Keratinocyte (primary cell): ENCODE measurements at regions not wholly inside any gene's neighbourhood (a gene's known extent, or its start where the extent isn't known, plus 50 kb on each side); places are given as distances from the start of the nearest gene placed in this dataset.

Source experiments
- DNase-seq: peaks from one replicate; pipeline ENCODE4 v3.0.0-alpha.2; 2011; ENCODE audit warnings: low read depth, missing footprints, low spot score
- FAIRE-seq: peaks from 2 replicates; lab custom pipeline; 2011; peaks lifted over from hg19 to GRCh38; lab: Jason Lieb, UNC
- H2AFZ ChIP-seq: 2 replicates; pipeline ENCODE4 v1.6.0; 2012; ENCODE audit warnings: low read length, control low read depth, inconsistent platforms; ENCODE audit not compliant: control insufficient read depth
- H3K27ac ChIP-seq: 2 replicates; pipeline ENCODE4 v1.5.1; 2011; ENCODE audit warnings: low read length; ENCODE audit not compliant: control insufficient read depth, insufficient read depth
- H3K27me3 ChIP-seq: 3 replicates; pipeline ENCODE4 v1.6.0; 2011; ENCODE audit warnings: low read length; ENCODE audit not compliant: control insufficient read depth, insufficient read depth; ENCODE audit errors: extremely low read depth
- H3K36me3 ChIP-seq, 2 experiments: 2 replicates in 1 of 2; 3 replicates in 1 of 2; pipeline ENCODE4 v1.5.1; 2011; ENCODE audit warnings: low read length in 2 of 2, mild to moderate bottlenecking in 1 of 2; ENCODE audit not compliant: control insufficient read depth in 2 of 2, insufficient read depth in 2 of 2; ENCODE audit errors: extremely low read depth in 1 of 2
- H3K4me1 ChIP-seq: 3 replicates; pipeline ENCODE4 v1.5.1; 2011; ENCODE audit warnings: low read length; ENCODE audit not compliant: control insufficient read depth, insufficient read depth; ENCODE audit errors: extremely low read depth
- H3K4me2 ChIP-seq: 3 replicates; pipeline ENCODE4 v1.6.0; 2011; ENCODE audit warnings: low read depth, low read length; ENCODE audit not compliant: control insufficient read depth, insufficient read depth; ENCODE audit errors: extremely low read depth
- H3K4me3 ChIP-seq, 3 experiments: fragments of 200-600 bp in 1 of 3; sonication (generic) in 1 of 3; 2 replicates in 2 of 3; 3 replicates in 1 of 3; pipeline ENCODE4 v1.5.1; 2011 to 2016; ENCODE audit warnings: low read length in 3 of 3, mild to moderate bottlenecking in 3 of 3, control low read depth in 2 of 3, inconsistent platforms in 1 of 3, low read depth in 1 of 3, mixed read lengths in 1 of 3, mixed run types in 1 of 3, moderate library complexity in 1 of 3; ENCODE audit not compliant: control insufficient read depth in 2 of 3, insufficient read depth in 2 of 3; ENCODE audit errors: extremely low read depth in 1 of 3
- H3K79me2 ChIP-seq: 2 replicates; pipeline ENCODE4 v1.6.0; 2012; ENCODE audit warnings: low read length; ENCODE audit not compliant: control insufficient read depth, insufficient read depth
- H3K9ac ChIP-seq: 3 replicates; pipeline ENCODE4 v1.6.0; 2011; ENCODE audit warnings: low read length; ENCODE audit not compliant: control insufficient read depth, insufficient read depth; ENCODE audit errors: extremely low read depth
- H3K9me1 ChIP-seq: 3 replicates; pipeline ENCODE4 v1.6.0; 2011; ENCODE audit warnings: low read length; ENCODE audit not compliant: control insufficient read depth, insufficient read depth; ENCODE audit errors: extremely low read depth
- H3K9me3 ChIP-seq: 2 replicates; pipeline ENCODE4 v1.5.1; 2012; ENCODE audit warnings: low read depth, low read length; ENCODE audit not compliant: control insufficient read depth
- H4K20me1 ChIP-seq: 3 replicates; pipeline ENCODE4 v1.6.0; 2011; ENCODE audit warnings: low read length; ENCODE audit not compliant: control insufficient read depth, insufficient read depth; ENCODE audit errors: extremely low read depth
- EZH2 ChIP-seq: IDR thresholded peaks from one replicate; pipeline ENCODE4 v1.6.1; 2012; ENCODE audit warnings: inconsistent platforms, mild to moderate bottlenecking, low read length, moderate library complexity
- dilution Hi-C: fragments of 300-500 bp; cut with MboI; formaldehyde crosslinking; loops from one replicate; pipeline ENCODE4 v1.7.0; 2020; ENCODE audit warnings: low sequenced_read_pairs; ENCODE audit not compliant: extremely low pct_ligation_motif_present
- TF ChIP-seq, protein P1 (sequence below), 3 experiments: IDR thresholded peaks in 1 of 3; conservative IDR thresholded peaks in 1 of 3; optimal IDR thresholded peaks in 1 of 3; 2 replicates in 2 of 3; 3 replicates in 1 of 3; pipeline versions ENCODE3 to v1.5.1; 2011; ENCODE audit warnings: low read length in 3 of 3, mild to moderate bottlenecking in 3 of 3, moderate library complexity in 2 of 3, control low read depth in 1 of 3, inconsistent platforms in 1 of 3; ENCODE audit not compliant: insufficient read depth in 2 of 3; ENCODE audit errors: extremely low read depth in 1 of 3

DNA sequence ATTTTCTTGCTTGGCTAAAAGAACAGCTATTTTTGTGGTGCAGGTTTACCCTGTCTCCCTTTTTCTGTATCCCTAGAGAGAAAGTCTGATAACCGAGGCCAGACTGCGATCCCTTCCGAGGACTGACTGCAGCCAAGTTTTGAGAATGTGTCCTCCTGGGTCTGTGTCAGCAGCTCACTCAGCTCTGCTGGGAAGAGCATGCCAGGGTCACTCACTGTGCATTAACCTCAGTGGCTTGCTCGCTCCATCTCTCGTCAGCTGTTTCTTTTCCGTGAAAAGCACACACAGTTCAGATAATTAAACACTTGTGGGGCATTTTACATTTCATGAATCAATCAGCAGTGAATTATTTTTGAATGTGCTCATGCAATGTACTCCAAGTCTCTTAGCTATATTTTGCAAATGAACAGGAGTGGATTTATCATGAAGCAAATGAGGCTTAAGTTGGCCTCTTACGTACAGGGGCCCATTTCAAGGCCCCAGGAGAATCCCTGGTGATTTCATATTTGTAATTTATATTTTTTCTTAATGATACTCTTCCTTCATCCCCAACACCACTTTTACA lies 252.1 kb downstream of the SMARCA2 start:
- Histone ChIP-seq H3K4me3 (no peak overlapping the region), H3K79me2 (no peaks in the 10 kb centered on the region), H3K27ac (no peak overlapping the region), H3K9me3 (no peaks in the 10 kb centered on the region), H3K27me3 (no peaks in the 10 kb centered on the region), H3K9ac (no peak overlapping the region), H4K20me1 (no peaks in the 10 kb centered on the region), H3K4me2 (no peak overlapping the region), H3K36me3 (no peaks in the 10 kb centered on the region), H3K4me1 (no peaks in the 10 kb centered on the region), H3K9me1 (no peaks in the 10 kb centered on the region), H2AFZ (no peak overlapping the region)
- TF ChIP-seq, protein P1, sequence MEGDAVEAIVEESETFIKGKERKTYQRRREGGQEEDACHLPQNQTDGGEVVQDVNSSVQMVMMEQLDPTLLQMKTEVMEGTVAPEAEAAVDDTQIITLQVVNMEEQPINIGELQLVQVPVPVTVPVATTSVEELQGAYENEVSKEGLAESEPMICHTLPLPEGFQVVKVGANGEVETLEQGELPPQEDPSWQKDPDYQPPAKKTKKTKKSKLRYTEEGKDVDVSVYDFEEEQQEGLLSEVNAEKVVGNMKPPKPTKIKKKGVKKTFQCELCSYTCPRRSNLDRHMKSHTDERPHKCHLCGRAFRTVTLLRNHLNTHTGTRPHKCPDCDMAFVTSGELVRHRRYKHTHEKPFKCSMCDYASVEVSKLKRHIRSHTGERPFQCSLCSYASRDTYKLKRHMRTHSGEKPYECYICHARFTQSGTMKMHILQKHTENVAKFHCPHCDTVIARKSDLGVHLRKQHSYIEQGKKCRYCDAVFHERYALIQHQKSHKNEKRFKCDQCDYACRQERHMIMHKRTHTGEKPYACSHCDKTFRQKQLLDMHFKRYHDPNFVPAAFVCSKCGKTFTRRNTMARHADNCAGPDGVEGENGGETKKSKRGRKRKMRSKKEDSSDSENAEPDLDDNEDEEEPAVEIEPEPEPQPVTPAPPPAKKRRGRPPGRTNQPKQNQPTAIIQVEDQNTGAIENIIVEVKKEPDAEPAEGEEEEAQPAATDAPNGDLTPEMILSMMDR (optimal IDR thresholded peaks at IDR 0.05 in 1 of 3, IDR thresholded peaks at IDR 0.05 in 1 of 3, conservative IDR thresholded peaks at IDR 0.05 in 1 of 3; ENCODE audit: extremely low read depth in 1 of 3, insufficient read depth in 2 of 3, low read length in 3 of 3), result no peak
- no peak for TF ChIP-seq EZH2
- dilution Hi-C loops, result no loop called here
- FAIRE-seq, result no peak
- DNase-seq, result no peak

DNA sequence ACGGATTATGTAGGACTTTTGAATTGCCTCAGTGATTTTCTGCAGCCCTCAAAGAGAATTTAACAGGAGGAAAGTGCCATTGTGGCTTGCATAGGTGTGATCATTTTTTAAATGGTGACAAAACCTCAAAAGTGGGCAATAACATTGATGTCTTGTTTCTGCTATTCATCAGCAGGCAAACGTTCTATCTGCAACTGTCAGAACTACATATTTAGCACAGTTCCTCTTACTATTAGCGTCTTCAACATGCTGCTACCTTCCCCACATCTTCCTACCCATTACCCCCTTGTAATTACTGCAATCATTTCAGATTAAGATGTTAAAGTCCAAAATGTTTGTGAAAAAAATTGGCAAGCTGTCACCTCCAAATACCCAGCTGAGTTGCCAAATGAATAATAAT lies 254.6 kb downstream of the SMARCA2 start:
- no peaks in the 10 kb centered on the region for H4K20me1 ChIP-seq
- H3K4me2 ChIP-seq, result no peak overlapping the region
- no peaks in the 10 kb centered on the region for H3K9me1 ChIP-seq
- no peaks in the 10 kb centered on the region for H3K9me3 ChIP-seq
- dilution Hi-C loops, result no loop called here
- H3K4me3 ChIP-seq, result no peak overlapping the region
- H3K27ac ChIP-seq, result no peak overlapping the region
- no peaks in the 10 kb centered on the region for H3K4me1 ChIP-seq
- H2AFZ ChIP-seq, result no peak overlapping the region
- H3K9ac ChIP-seq, result no peak overlapping the region
- FAIRE-seq (no peak), DNase-seq (no peak)
- no peaks in the 10 kb centered on the region for H3K27me3 ChIP-seq
- no peak for TF ChIP-seq EZH2
- TF ChIP-seq, protein P1 (optimal IDR thresholded peaks at IDR 0.05 in 1 of 3, IDR thresholded peaks at IDR 0.05 in 1 of 3, conservative IDR thresholded peaks at IDR 0.05 in 1 of 3; ENCODE audit: extremely low read depth in 1 of 3, insufficient read depth in 2 of 3, low read length in 3 of 3), result no peak
- H3K79me2 ChIP-seq, result no peaks in the 10 kb centered on the region
- no peaks in the 10 kb centered on the region for H3K36me3 ChIP-seq
